Panc1 (cell line): ENCODE measurements at regions not wholly inside any gene's neighbourhood (a gene's known extent, or its start where the extent isn't known, plus 50 kb on each side); places are given as distances from the start of the nearest gene placed in this dataset.

Experiments
- ATAC-seq: fragments of 200-7000 bp; cut with Tn5 transposase; 2 replicates; pipeline ENCODE4 v1.9.1; 2020; ENCODE audit warnings: mild to moderate bottlenecking, moderate library complexity
- BruUV-seq: library from RNA; stranded (reverse); fragments of 400-500 nt; replicated peaks from 2 replicates; lab custom pipeline; 2021; lab: Mats Ljungman, UMichigan
- CTCF ChIA-PET: fragments of 300-600 bp; sonication (Branson Sonifier 250); formaldehyde crosslinking; loops from one replicate; lab custom pipeline; 2022; ENCODE audit warnings: antibody characterized with exemption; lab: Charles Lee
- POLR2A ChIA-PET: fragments of 300-600 bp; sonication (Branson Sonifier 250); formaldehyde crosslinking; loops from one replicate; lab custom pipeline; 2022; ENCODE audit warnings: antibody characterized with exemption; lab: Charles Lee
- DNase-seq: peaks from one replicate; pipeline ENCODE4 v3.0.0-alpha.2; 2010; ENCODE audit warnings: low read depth, low spot score
- H3K27ac ChIP-seq: 2 replicates; pipeline ENCODE4 v1.5.1; 2011; ENCODE audit warnings: mild to moderate bottlenecking, low read length, inconsistent platforms
- H3K27me3 ChIP-seq: fragments of 200-500 bp; sonication (Bioruptor generic); 2 replicates; pipeline ENCODE4 v1.6.0; 2014; ENCODE audit warnings: low read length, inconsistent platforms; ENCODE audit not compliant: control insufficient read depth, insufficient read depth
- H3K36me3 ChIP-seq: fragments of 200-500 bp; sonication (Bioruptor generic); 2 replicates; pipeline ENCODE4 v1.5.1; 2014; ENCODE audit warnings: inconsistent platforms, mild to moderate bottlenecking, low read length, moderate library complexity; ENCODE audit not compliant: control insufficient read depth, insufficient read depth
- H3K4me1 ChIP-seq: 2 replicates; pipeline ENCODE4 v1.5.1; 2011; ENCODE audit warnings: inconsistent platforms, mild to moderate bottlenecking, low read length, moderate library complexity; ENCODE audit not compliant: control insufficient read depth, insufficient read depth
- H3K4me3 ChIP-seq, 2 experiments: 2 replicates each; pipeline ENCODE4 v1.5.1; 2011 to 2012; ENCODE audit warnings: low read depth in 2 of 2, low read length in 2 of 2, mild to moderate bottlenecking in 2 of 2, inconsistent platforms in 1 of 2, moderate library complexity in 1 of 2
- H3K9me3 ChIP-seq: fragments of 200-500 bp; sonication (Bioruptor generic); 2 replicates; pipeline ENCODE4 v1.5.1; 2014; ENCODE audit warnings: low read depth, mild to moderate bottlenecking, inconsistent platforms, low read length, moderate library complexity; ENCODE audit not compliant: control insufficient read depth, insufficient read depth
- POLR2AphosphoS5 ChIP-seq: IDR thresholded peaks from 2 replicates; pipeline ENCODE4 v1.6.1; 2012; ENCODE audit warnings: mild to moderate bottlenecking, low read depth, low read length, moderate library complexity
- SIN3A ChIP-seq: IDR thresholded peaks from 2 replicates; pipeline ENCODE4 v1.6.1; 2012; ENCODE audit warnings: low read depth, mild to moderate bottlenecking, low read length, moderate library complexity, borderline replicate concordance; ENCODE audit not compliant: insufficient read depth
- TCF7L2 ChIP-seq: IDR thresholded peaks from 2 replicates; pipeline ENCODE4 v1.6.1; 2011; ENCODE audit warnings: mild to moderate bottlenecking, low read depth, low read length, inconsistent platforms
- in situ Hi-C: cut with HindIII; loops from 2 replicates; pipeline ENCODE4 v1.10.0; 2016; ENCODE audit warnings: low sequenced_read_pairs, low pct_unique_long_range_greater_than_20kb
- intact Hi-C: fragments of 100-400 bp; cut with micrococcal nuclease; formaldehyde crosslinking; loops from one replicate; pipeline ENCODE4 v1.10.0; 2022; ENCODE audit not compliant: unreplicated experiment
- TF ChIP-seq, protein P1 (sequence below): fragments of 450-650 bp; IDR thresholded peaks from 2 replicates; pipeline ENCODE4 v1.5.1; 2017; ENCODE audit warnings: mild to moderate bottlenecking
- TF ChIP-seq, protein P2 (sequence below), 2 experiments: IDR thresholded peaks; 2 replicates each; pipeline ENCODE4 v1.6.1; 2011 to 2012; ENCODE audit warnings: low read depth in 2 of 2, control low read depth in 1 of 2, low read length in 1 of 2, mild to moderate bottlenecking in 1 of 2, moderate library complexity in 1 of 2; ENCODE audit not compliant: insufficient read depth in 1 of 2

DNA sequence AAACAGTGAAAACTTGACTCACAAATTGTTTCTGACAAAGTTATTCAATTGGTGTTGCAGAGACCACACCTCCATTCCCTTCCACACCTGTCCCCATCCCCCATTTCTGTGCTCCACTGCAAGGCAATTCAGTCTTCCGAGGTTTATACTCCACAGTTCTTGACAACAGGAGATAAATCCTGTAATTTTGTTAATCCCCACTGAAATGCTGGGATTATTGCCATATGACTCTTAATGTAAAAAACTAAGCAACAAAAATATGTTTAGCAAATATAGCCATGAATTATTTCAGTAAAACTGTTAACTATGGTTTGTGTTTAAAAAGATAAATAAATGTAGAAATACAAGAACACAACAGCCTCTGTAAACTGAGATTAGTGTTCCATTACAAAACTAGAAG lies 170.1 kb upstream of the SEMA3D start:
- TF ChIP-seq TCF7L2, result no peak
- no peak for TF ChIP-seq SIN3A
- TF ChIP-seq, protein P1, sequence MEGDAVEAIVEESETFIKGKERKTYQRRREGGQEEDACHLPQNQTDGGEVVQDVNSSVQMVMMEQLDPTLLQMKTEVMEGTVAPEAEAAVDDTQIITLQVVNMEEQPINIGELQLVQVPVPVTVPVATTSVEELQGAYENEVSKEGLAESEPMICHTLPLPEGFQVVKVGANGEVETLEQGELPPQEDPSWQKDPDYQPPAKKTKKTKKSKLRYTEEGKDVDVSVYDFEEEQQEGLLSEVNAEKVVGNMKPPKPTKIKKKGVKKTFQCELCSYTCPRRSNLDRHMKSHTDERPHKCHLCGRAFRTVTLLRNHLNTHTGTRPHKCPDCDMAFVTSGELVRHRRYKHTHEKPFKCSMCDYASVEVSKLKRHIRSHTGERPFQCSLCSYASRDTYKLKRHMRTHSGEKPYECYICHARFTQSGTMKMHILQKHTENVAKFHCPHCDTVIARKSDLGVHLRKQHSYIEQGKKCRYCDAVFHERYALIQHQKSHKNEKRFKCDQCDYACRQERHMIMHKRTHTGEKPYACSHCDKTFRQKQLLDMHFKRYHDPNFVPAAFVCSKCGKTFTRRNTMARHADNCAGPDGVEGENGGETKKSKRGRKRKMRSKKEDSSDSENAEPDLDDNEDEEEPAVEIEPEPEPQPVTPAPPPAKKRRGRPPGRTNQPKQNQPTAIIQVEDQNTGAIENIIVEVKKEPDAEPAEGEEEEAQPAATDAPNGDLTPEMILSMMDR, result no peak
- TF ChIP-seq POLR2AphosphoS5, result no peak
- TF ChIP-seq, protein P2, sequence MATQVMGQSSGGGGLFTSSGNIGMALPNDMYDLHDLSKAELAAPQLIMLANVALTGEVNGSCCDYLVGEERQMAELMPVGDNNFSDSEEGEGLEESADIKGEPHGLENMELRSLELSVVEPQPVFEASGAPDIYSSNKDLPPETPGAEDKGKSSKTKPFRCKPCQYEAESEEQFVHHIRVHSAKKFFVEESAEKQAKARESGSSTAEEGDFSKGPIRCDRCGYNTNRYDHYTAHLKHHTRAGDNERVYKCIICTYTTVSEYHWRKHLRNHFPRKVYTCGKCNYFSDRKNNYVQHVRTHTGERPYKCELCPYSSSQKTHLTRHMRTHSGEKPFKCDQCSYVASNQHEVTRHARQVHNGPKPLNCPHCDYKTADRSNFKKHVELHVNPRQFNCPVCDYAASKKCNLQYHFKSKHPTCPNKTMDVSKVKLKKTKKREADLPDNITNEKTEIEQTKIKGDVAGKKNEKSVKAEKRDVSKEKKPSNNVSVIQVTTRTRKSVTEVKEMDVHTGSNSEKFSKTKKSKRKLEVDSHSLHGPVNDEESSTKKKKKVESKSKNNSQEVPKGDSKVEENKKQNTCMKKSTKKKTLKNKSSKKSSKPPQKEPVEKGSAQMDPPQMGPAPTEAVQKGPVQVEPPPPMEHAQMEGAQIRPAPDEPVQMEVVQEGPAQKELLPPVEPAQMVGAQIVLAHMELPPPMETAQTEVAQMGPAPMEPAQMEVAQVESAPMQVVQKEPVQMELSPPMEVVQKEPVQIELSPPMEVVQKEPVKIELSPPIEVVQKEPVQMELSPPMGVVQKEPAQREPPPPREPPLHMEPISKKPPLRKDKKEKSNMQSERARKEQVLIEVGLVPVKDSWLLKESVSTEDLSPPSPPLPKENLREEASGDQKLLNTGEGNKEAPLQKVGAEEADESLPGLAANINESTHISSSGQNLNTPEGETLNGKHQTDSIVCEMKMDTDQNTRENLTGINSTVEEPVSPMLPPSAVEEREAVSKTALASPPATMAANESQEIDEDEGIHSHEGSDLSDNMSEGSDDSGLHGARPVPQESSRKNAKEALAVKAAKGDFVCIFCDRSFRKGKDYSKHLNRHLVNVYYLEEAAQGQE (IDR thresholded peaks at IDR 0.05; ENCODE audit: insufficient read depth in 1 of 2, low read depth in 2 of 2, low read length in 1 of 2), result no peak
- in situ Hi-C loops (no loop called here), intact Hi-C loops (no loop called here)
- ChIA-PET CTCF (no interaction called here), POLR2A (no interaction called here)
- DNase-seq (no peak), ATAC-seq (no peak)
- BruUV-seq, result no TSS peak
- Histone ChIP-seq H3K9me3 (no peaks in the 10 kb centered on the region), H3K27me3 (no peaks in the 10 kb centered on the region), H3K4me3 (no peak overlapping the region), H3K27ac (no peak overlapping the region), H3K36me3 (no peaks in the 10 kb centered on the region), H3K4me1 (no peaks in the 10 kb centered on the region)

DNA sequence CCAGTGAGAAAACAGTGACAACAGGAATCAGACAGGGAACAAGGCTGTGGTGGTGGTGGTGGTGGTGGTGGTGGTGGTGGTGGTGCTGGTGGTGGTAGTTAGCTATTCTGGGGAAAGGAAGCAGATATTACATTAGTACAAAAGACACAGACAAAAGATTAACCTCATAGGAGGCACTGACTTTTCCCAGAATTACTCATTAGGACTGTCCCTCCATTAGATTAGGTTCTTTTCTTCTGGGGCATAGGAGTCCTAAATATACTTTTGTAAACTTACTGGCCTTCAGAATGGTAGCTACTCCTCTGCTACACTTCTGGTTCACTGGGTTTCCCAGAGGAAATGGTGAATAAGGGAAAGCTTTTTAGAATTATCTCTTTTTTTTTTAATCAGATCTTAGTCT lies 156.6 kb upstream of the SEMA3D start:
- intact Hi-C loops (no loop called here), in situ Hi-C loops (no loop called here)
- Histone ChIP-seq H3K4me1 (no peaks in the 10 kb centered on the region; the same call in 1 of the 2 replicates), H3K27me3 (no peaks in the 10 kb centered on the region), H3K4me3 (no peak overlapping the region), H3K36me3 (no peaks in the 10 kb centered on the region), H3K27ac (no peak overlapping the region), H3K9me3 (no peaks in the 10 kb centered on the region)
- DNase-seq, result no peak
- TF ChIP-seq TCF7L2 (no peak), SIN3A (no peak)
- TF ChIP-seq, protein P2 (IDR thresholded peaks at IDR 0.05; ENCODE audit: insufficient read depth in 1 of 2, low read depth in 2 of 2, low read length in 1 of 2), result no peak
- TF ChIP-seq, protein P1, result no peak
- ATAC-seq, result no peak
- POLR2A ChIA-PET, result no interaction called here
- BruUV-seq, result no TSS peak
- CTCF ChIA-PET, result no interaction called here
